H1 (cell line): ENCODE measurements at regions not wholly inside any gene's neighbourhood (a gene's known extent, or its start where the extent isn't known, plus 50 kb on each side); places are given as distances from the start of the nearest gene placed in this dataset.

Source experiments
- CTCF ChIA-PET: fragments of 300-600 bp; sonication (Branson Sonifier 250); formaldehyde crosslinking; loops from one replicate; lab custom pipeline; 2021; ENCODE audit not compliant: partially characterized antibody; lab: Charles Lee
- POLR2A ChIA-PET: fragments of 300-600 bp; sonication (Branson Sonifier 250); formaldehyde crosslinking; loops from one replicate; lab custom pipeline; 2021; ENCODE audit warnings: inconsistent platforms; ENCODE audit not compliant: partially characterized antibody; lab: Charles Lee
- DNase-seq, 2 experiments: peaks; one replicate each; pipeline versions ENCODE4 v3.0.0 to v3.0.0-alpha.2; 2010 to 2022; ENCODE audit warnings: low spot score in 2 of 2, low read depth in 1 of 2, mixed read lengths in 1 of 2
- FAIRE-seq: peaks from 2 replicates; lab custom pipeline; 2011; peaks lifted over from hg19 to GRCh38; lab: Jason Lieb, UNC
- H2AFZ ChIP-seq: 2 replicates; pipeline ENCODE4 v1.8.1; 2012; ENCODE audit warnings: low read length, inconsistent platforms
- H2AK5ac ChIP-seq: 2 replicates; pipeline ENCODE4 v1.6.1; 2013; ENCODE audit warnings: low read depth, low read length
- H2BK120ac ChIP-seq: replicated peaks from 2 replicates; pipeline ENCODE3; 2013; ENCODE audit warnings: low read depth, low read length, inconsistent platforms
- H2BK12ac ChIP-seq: 2 replicates; pipeline ENCODE4 v1.6.1; 2013; ENCODE audit warnings: low read depth, low read length
- H2BK15ac ChIP-seq: 2 replicates; pipeline ENCODE4 v1.6.1; 2013; ENCODE audit warnings: low read length
- H2BK20ac ChIP-seq: 2 replicates; pipeline ENCODE4 v1.6.1; 2013; ENCODE audit warnings: low read length
- H2BK5ac ChIP-seq: 2 replicates; pipeline ENCODE4 v1.6.1; 2013; ENCODE audit warnings: low read depth, low read length
- H3K14ac ChIP-seq: 2 replicates; pipeline ENCODE4 v1.6.1; 2013; ENCODE audit warnings: inconsistent platforms; ENCODE audit not compliant: insufficient read length
- H3K18ac ChIP-seq: 2 replicates; pipeline ENCODE4 v1.6.1; 2013; ENCODE audit warnings: low read length; ENCODE audit errors: extremely low read depth
- H3K23ac ChIP-seq: 2 replicates; pipeline ENCODE4 v1.6.1; 2013; ENCODE audit warnings: inconsistent platforms; ENCODE audit not compliant: insufficient read length
- H3K23me2 ChIP-seq: 2 replicates; pipeline ENCODE4 v1.6.1; 2013; ENCODE audit warnings: low read depth, low read length
- H3K27ac ChIP-seq: 2 replicates; pipeline ENCODE4 v1.6.1; 2011; ENCODE audit warnings: low read depth, low read length, inconsistent platforms
- H3K27me3 ChIP-seq, 4 experiments: replicated peaks in 1 of 4; 1 replicate in 1 of 4; 2 replicates in 3 of 4; pipeline versions ENCODE4 v1.6.1 to v1.8.1; 2011 to 2013; ENCODE audit warnings: low read length in 3 of 4, mild to moderate bottlenecking in 3 of 4, inconsistent platforms in 2 of 4, mixed read lengths in 2 of 4, moderate library complexity in 1 of 4; ENCODE audit not compliant: control insufficient read depth in 3 of 4, insufficient read depth in 3 of 4; ENCODE audit errors: extremely low read depth in 1 of 4
- H3K36me3 ChIP-seq, 4 experiments: 2 replicates each; pipeline versions ENCODE4 v1.6.1 to v1.8.1; 2011 to 2013; ENCODE audit warnings: mild to moderate bottlenecking in 4 of 4, low read length in 3 of 4, moderate library complexity in 2 of 4, control low read depth in 1 of 4, inconsistent platforms in 1 of 4; ENCODE audit not compliant: insufficient read depth in 4 of 4, control insufficient read depth in 2 of 4
- H3K4ac ChIP-seq: replicated peaks from 2 replicates; pipeline ENCODE3; 2013; ENCODE audit warnings: low read length, low read depth, mixed read lengths, inconsistent platforms; ENCODE audit not compliant: insufficient read length
- H3K4me1 ChIP-seq, 4 experiments: replicated peaks in 1 of 4; 1 replicate in 1 of 4; 2 replicates in 3 of 4; pipeline versions ENCODE4 v1.6.1 to v1.8.1; 2011 to 2013; ENCODE audit warnings: low read length in 3 of 4, inconsistent platforms in 2 of 4, mixed read lengths in 1 of 4; ENCODE audit not compliant: insufficient read depth in 4 of 4, control insufficient read depth in 3 of 4
- H3K4me2 ChIP-seq, 2 experiments: 2 replicates each; pipeline versions ENCODE4 v1.6.1 to v1.8.1; 2011 to 2013; ENCODE audit warnings: low read depth in 2 of 2, low read length in 2 of 2, control low read depth in 1 of 2, inconsistent platforms in 1 of 2, mild to moderate bottlenecking in 1 of 2; ENCODE audit not compliant: insufficient read depth in 1 of 2
- H3K4me3 ChIP-seq, 4 experiments: fragments of 200-600, 300-600 bp in 1 of 4; sonication (generic), shearing (Covaris generic), sonication (Bioruptor Twin) in 1 of 4; 2 replicates each; pipeline versions ENCODE4 v1.5.1 to v1.8.1; 2011 to 2016; ENCODE audit warnings: low read length in 4 of 4, low read depth in 3 of 4, control low read depth in 2 of 4, inconsistent platforms in 2 of 4, mild to moderate bottlenecking in 2 of 4, mixed read lengths in 1 of 4, moderate library complexity in 1 of 4; ENCODE audit not compliant: insufficient read depth in 2 of 4; ENCODE audit errors: extremely low read depth in 1 of 4
- H3K56ac ChIP-seq: replicated peaks from 2 replicates; pipeline ENCODE3; 2013; ENCODE audit warnings: low read depth, mild to moderate bottlenecking, mixed read lengths, low read length, inconsistent platforms; ENCODE audit not compliant: insufficient read length
- H3K79me1 ChIP-seq: 2 replicates; pipeline ENCODE4 v1.6.1; 2013; ENCODE audit warnings: low read depth, low read length, control low read depth
- H3K79me2 ChIP-seq, 2 experiments: 2 replicates each; pipeline versions ENCODE4 v1.6.1 to v1.8.1; 2012 to 2013; ENCODE audit warnings: low read length in 2 of 2, mild to moderate bottlenecking in 2 of 2, inconsistent platforms in 1 of 2; ENCODE audit not compliant: insufficient read depth in 2 of 2, control insufficient read depth in 1 of 2
- H3K9ac ChIP-seq, 4 experiments: replicated peaks in 1 of 4; 1 replicate in 1 of 4; 2 replicates in 3 of 4; pipeline versions ENCODE4 v1.6.1 to v1.8.1; 2011 to 2013; ENCODE audit warnings: low read depth in 3 of 4, low read length in 3 of 4, control low read depth in 2 of 4, mild to moderate bottlenecking in 2 of 4, moderate library complexity in 2 of 4, inconsistent platforms in 1 of 4; ENCODE audit errors: extremely low read depth in 1 of 4
- H3K9me3 ChIP-seq, 2 experiments: 2 replicates each; pipeline versions ENCODE4 v1.6.1 to v1.8.1; 2012 to 2013; ENCODE audit warnings: mild to moderate bottlenecking in 2 of 2, moderate library complexity in 2 of 2, control low read depth in 1 of 2, inconsistent platforms in 1 of 2, low read depth in 1 of 2, low read length in 1 of 2, mixed read lengths in 1 of 2; ENCODE audit not compliant: insufficient read depth in 2 of 2
- H4K20me1 ChIP-seq, 2 experiments: replicated peaks in 1 of 2; 2 replicates each; pipeline versions ENCODE3 to v1.8.1; 2011 to 2013; ENCODE audit warnings: inconsistent platforms in 2 of 2, low read length in 2 of 2, mild to moderate bottlenecking in 1 of 2; ENCODE audit not compliant: insufficient read depth in 2 of 2, control insufficient read depth in 1 of 2
- H4K5ac ChIP-seq: 2 replicates; pipeline ENCODE4 v1.6.1; 2013; ENCODE audit warnings: low read length, low read depth, mixed read lengths, inconsistent platforms; ENCODE audit not compliant: insufficient read length
- H4K8ac ChIP-seq: 2 replicates; pipeline ENCODE4 v1.8.0; 2013; ENCODE audit warnings: mild to moderate bottlenecking, moderate library complexity, low read length, inconsistent platforms; ENCODE audit not compliant: insufficient read depth; ENCODE audit errors: extremely low read depth
- H4K91ac ChIP-seq: replicated peaks from 2 replicates; pipeline ENCODE3; 2013; ENCODE audit warnings: low read length, mixed read lengths, inconsistent platforms; ENCODE audit not compliant: insufficient read length
- GABPA ChIP-seq: IDR thresholded peaks from 2 replicates; pipeline ENCODE4 v1.6.1; 2011; ENCODE audit warnings: mild to moderate bottlenecking, low read length, moderate library complexity, borderline replicate concordance; ENCODE audit not compliant: insufficient read depth
- GTF2F1 ChIP-seq: IDR thresholded peaks from 2 replicates; pipeline ENCODE4 v1.6.1; 2012; ENCODE audit warnings: low read depth, low read length, improper control_type of control experiment, borderline replicate concordance
- HDAC2 ChIP-seq, 2 experiments: fragments of 300-600 bp in 1 of 2; sonication (generic) in 1 of 2; IDR thresholded peaks; 2 replicates each; pipeline ENCODE4 v1.6.1; 2011 to 2012; ENCODE audit warnings: low read depth in 2 of 2, low read length in 2 of 2, mild to moderate bottlenecking in 2 of 2, moderate library complexity in 2 of 2, borderline replicate concordance in 1 of 2, inconsistent platforms in 1 of 2
- MAFK ChIP-seq: IDR thresholded peaks from 2 replicates; pipeline ENCODE4 v1.6.1; 2012; ENCODE audit warnings: low read depth, mild to moderate bottlenecking, improper control_type of control experiment, low read length
- NRF1 ChIP-seq: IDR thresholded peaks from 2 replicates; pipeline ENCODE4 v1.6.1; 2011; ENCODE audit warnings: mild to moderate bottlenecking, low read depth, low read length, improper control_type of control experiment
- RAD21 ChIP-seq, 2 experiments: IDR thresholded peaks in 1 of 2; conservative IDR thresholded peaks in 1 of 2; 2 replicates each; pipeline ENCODE4 v1.6.1; 2011; ENCODE audit warnings: low read depth in 2 of 2, low read length in 2 of 2, improper control_type of control experiment in 1 of 2, inconsistent platforms in 1 of 2, mild to moderate bottlenecking in 1 of 2, moderate library complexity in 1 of 2
- RNF2 ChIP-seq: fragments of 200-900, 300-1000 bp; sonication (generic); IDR thresholded peaks from 2 replicates; pipeline ENCODE4 v1.7.1; 2016; ENCODE audit warnings: borderline replicate concordance, low read depth, mild to moderate bottlenecking, antibody characterized with exemption, low read length; ENCODE audit not compliant: poor library complexity, severe bottlenecking; ENCODE audit errors: missing control alignments
- RXRA ChIP-seq: IDR thresholded peaks from 2 replicates; pipeline ENCODE4 v1.6.1; 2011; ENCODE audit warnings: low read depth, mild to moderate bottlenecking, low read length, moderate library complexity; ENCODE audit not compliant: insufficient read depth
- SIN3A ChIP-seq, 2 experiments: IDR thresholded peaks in 1 of 2; conservative IDR thresholded peaks in 1 of 2; 2 replicates each; pipeline ENCODE4 v1.6.1; 2011 to 2012; ENCODE audit warnings: low read length in 2 of 2, improper control_type of control experiment in 1 of 2, low read depth in 1 of 2, mild to moderate bottlenecking in 1 of 2
- TCF12 ChIP-seq: IDR thresholded peaks from 2 replicates; pipeline ENCODE4 v1.6.1; 2011; ENCODE audit warnings: low read depth, mild to moderate bottlenecking, low read length
- TEAD4 ChIP-seq: IDR thresholded peaks from 2 replicates; pipeline ENCODE4 v1.6.1; 2012; ENCODE audit warnings: low read depth, low read length, inconsistent platforms, mixed read lengths
- WGBS, 2 experiments: shearing (Covaris generic) in 1 of 2; methylation state at CpG; one replicate each; pipeline versions ENCODE4 v1.1.6 to v1.1.7; 2013 to 2015; ENCODE audit warnings: low lambda C conversion rate in 2 of 2, mixed read lengths in 2 of 2, inconsistent platforms in 1 of 2, low coverage in 1 of 2, missing lambda C conversion rate in 1 of 2; ENCODE audit not compliant: insufficient replicate concordance in 2 of 2, insufficient coverage in 1 of 2, insufficient read length in 1 of 2; ENCODE audit errors: extremely low coverage in 1 of 2, missing lambda C conversion rate in 1 of 2; 5-methylcytosine and 5-hydroxymethylcytosine counted together
- TF ChIP-seq, protein P1 (sequence below): IDR thresholded peaks from 2 replicates; pipeline ENCODE4 v1.6.1; 2012; ENCODE audit warnings: inconsistent platforms

DNA sequence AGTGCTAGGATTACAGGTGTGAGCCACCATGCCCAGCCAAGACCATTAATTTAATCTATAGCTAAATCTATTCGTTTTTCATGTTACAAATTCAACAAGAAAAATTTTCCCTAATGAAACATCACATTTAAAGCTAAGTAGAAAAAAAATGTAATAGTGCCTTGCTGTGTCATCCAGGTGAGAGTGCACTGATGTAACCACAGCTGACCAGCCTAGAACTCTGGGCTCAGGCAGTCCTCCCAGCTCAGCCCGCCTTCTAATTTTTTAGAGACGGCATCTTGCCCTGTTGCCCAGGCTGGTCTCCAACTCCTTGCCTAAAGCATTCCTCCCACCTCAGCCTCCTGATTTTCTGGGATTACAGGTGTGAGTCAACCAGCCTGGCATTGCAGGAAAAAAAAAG, 109.0 kb downstream of the PPIAL4G start:
- no peak overlapping the region for H2BK5ac ChIP-seq
- no peaks in the 10 kb centered on the region for H3K79me2 ChIP-seq
- H4K20me1 ChIP-seq, result no peaks in the 10 kb centered on the region
- FAIRE-seq (no peak), DNase-seq (no peak)
- peaks cover 3% of the 10 kb centered on the region for H3K23me2 ChIP-seq
- H3K9me3 ChIP-seq, result no peaks in the 10 kb centered on the region
- H3K27me3 ChIP-seq, result peaks cover 0 to 1% (median 0%) of the 10 kb centered on the region in 4 experiments; a peak in 1 of 7 replicates
- 91% methylated on average over 3 of the region's 3 CpGs; no CpG with 5 or more reads in 1 of the 2 experiments for WGBS, 2 experiments
- no peaks in the 10 kb centered on the region for H3K79me1 ChIP-seq
- CTCF ChIA-PET, result interaction anchor here (0.6 to 1.5 kb wide), 3 partner anchors 9 to 23 kb away, joined by 3 to 6 read pairs (median 3); no protein-coding TSS in a partner anchor
- no peak overlapping the region for H3K4ac ChIP-seq
- H3K27ac ChIP-seq, result no peak overlapping the region
- H3K9ac ChIP-seq, result no peak overlapping the region
- H3K4me2 ChIP-seq, result no peak overlapping the region
- H2BK15ac ChIP-seq, result no peak overlapping the region
- H2BK20ac ChIP-seq, result no peak overlapping the region
- H4K8ac ChIP-seq, result no peak overlapping the region
- POLR2A ChIA-PET, result interaction anchor here (0.6 to 1.8 kb wide), 3 partner anchors 15 to 27 kb away, joined by 3 to 5 read pairs (median 4); no protein-coding TSS in a partner anchor
- no peak overlapping the region for H3K4me3 ChIP-seq
- H3K18ac ChIP-seq, result no peak overlapping the region
- H2BK12ac ChIP-seq, result no peak overlapping the region
- no peaks in the 10 kb centered on the region for H3K36me3 ChIP-seq
- H3K56ac ChIP-seq, result no peak overlapping the region
- H3K14ac ChIP-seq, result no peak overlapping the region
- no peaks in the 10 kb centered on the region for H3K4me1 ChIP-seq
- H3K23ac ChIP-seq, result no peak overlapping the region
- no peak overlapping the region for H4K5ac ChIP-seq
- no peak overlapping the region for H2BK120ac ChIP-seq
- no peak overlapping the region for H4K91ac ChIP-seq
- no peak overlapping the region for H2AFZ ChIP-seq
- no peak overlapping the region for H2AK5ac ChIP-seq
- TF ChIP-seq GTF2F1, result no peak
- TF ChIP-seq RXRA, result no peak
- TF ChIP-seq GABPA, result no peak
- TF ChIP-seq TCF12, result no peak
- TF ChIP-seq, protein P1, sequence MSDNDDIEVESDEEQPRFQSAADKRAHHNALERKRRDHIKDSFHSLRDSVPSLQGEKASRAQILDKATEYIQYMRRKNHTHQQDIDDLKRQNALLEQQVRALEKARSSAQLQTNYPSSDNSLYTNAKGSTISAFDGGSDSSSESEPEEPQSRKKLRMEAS, result no peak
- no peak for TF ChIP-seq RAD21 (IDR thresholded peaks at IDR 0.05 in 1 of 2, conservative IDR thresholded peaks at IDR 0.05 in 1 of 2; ENCODE audit: low read depth in 2 of 2, low read length in 2 of 2)
- TF ChIP-seq SIN3A (conservative IDR thresholded peaks at IDR 0.05 in 1 of 2, IDR thresholded peaks at IDR 0.05 in 1 of 2; ENCODE audit: low read depth in 1 of 2, low read length in 2 of 2), result no peak
- no peak for TF ChIP-seq RNF2
- TF ChIP-seq NRF1, result no peak
- no peak for TF ChIP-seq HDAC2 (IDR thresholded peaks at IDR 0.05; ENCODE audit: borderline replicate concordance in 1 of 2, low read depth in 2 of 2, low read length in 2 of 2)
- no peak for TF ChIP-seq TEAD4
- TF ChIP-seq MAFK, result no peak
